Activated CD4-positive, alpha-beta T cell treated with anti-CD3 and anti-CD28 coated beads, Interleukin-2, amount 50 U/mL, for 16 hours (primary cell): ENCODE measurements at regions not wholly inside any gene's neighbourhood (a gene's known extent, or its start where the extent isn't known, plus 50 kb on each side); places are given as distances from the start of the nearest gene placed in this dataset.

ENCODE experiments used
- DNase-seq: peaks from one replicate; pipeline ENCODE4 v3.0.0-alpha.2; 2020

DNA sequence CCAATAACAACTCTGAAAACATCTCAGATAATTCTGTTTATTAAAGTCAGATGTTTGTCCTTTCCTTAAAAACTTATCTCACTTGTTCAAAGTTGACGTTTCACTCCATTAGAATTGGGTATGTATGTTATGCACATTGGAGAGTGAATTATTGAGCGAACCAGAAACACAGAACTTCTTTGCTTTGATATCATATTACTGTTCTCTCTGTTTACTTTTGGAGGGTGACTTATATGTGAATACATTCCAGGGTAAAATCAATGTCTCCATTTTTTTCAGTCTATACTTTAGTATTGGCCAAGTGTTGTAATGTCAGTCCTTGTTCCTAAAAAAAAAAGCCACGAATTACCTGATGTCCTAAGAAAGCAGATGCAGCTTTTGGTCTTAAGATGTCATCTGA lies 307.4 kb downstream of the CSNK1G3 start:
- no peak for DNase-seq

DNA sequence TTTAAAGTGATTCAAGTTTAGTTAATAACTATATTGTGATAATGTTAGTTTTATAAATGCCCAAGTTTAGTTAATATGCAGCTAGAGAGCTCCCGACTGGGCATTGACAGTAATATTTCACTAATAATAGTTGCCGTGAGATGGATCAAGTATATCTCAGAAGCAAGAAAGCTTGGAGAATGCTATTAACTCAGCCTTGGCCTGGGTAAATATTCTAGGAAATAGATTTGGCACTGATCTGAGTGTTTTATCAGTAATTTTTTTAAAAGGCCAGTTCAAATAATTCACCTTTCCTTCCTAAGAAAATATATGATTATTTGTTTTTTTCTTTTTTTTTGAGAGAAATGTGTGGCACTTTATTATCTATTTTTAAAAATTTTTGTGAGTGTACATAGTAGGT lies 305.3 kb downstream of the CSNK1G3 start:
- DNase-seq, result no peak

DNA sequence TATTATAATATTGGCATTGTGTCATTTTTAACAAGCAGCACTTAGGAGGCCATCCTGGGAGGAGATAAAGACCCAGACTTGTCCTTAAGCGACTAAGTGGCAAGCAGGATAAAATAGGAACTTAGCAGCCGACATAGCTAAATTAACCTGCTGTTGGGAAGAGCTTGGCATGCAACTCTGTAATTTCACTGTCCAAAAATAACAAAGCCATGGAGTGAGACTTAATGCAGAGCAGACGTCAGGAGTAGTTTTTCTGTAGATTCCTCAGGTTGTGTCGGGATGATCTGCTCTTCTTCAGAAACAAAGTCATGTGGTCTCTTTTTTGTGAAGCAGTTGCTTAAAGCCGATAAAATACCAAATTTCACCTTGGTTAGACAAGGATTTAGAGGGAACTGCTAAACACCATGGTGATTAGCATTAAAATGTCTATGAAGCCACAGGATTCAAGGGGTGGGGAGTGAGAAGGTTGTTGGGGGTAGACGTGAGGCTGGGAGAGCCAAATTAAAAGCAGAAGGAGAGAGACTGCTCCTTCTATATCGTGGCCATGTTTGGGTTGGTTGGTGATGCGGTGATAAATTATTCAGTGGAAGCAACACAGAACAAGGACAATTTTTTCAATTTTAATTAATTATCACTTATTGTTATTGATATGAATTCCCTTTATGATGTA lies 303.0 kb downstream of the CSNK1G3 start:
- DNase-seq, result no peak

DNA sequence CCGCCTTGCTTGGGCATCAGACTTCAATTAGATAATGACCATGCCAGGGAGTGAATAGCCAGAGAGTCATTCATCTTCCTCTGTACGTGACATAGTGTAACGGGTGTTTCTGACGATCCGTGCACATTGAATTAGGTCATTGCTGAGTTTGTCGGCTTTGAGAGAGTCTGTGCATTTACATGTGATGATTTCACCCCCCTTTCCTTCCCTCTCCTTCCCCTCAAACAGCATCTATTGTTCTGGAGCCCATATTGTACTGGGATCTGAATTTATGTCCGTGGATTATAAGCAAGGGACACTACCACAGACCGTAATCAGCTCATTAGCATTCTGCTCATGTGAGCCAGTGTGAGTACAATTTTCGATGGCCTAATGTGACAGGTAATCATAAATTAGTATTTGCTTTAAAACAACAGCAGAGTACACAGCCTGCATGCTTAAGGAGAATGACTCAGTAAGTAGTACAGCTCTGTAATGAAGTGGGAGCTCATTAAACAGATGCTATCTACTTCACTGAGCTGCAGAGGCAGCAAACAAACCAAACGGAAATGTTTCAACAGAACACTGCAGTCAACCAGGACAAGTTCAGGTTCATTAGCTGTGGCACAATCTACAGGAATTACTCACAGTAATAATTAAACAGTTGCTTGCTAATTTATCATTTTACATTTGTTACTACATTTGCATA lies 302.1 kb downstream of the CSNK1G3 start:
- DNase-seq, result no peak

DNA sequence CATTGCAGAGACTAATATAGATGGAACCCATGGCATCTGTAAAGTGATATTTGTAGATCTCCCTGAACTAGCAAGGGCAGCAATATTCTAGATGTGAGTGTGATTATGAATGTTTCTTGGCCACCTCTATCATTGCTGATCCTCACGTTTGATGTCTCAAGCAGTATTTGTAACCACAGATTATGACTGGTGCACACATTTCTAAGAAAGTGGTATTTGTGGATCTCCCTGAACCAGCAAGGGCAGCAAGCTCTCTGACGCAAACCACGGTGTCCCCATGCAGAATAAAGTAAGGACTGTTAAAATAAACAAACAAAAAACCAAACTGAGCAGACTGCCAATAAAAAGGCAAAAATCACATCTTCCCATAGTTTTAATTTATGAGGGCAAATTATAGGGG lies 301.3 kb downstream of the CSNK1G3 start:
- no peak for DNase-seq

DNA sequence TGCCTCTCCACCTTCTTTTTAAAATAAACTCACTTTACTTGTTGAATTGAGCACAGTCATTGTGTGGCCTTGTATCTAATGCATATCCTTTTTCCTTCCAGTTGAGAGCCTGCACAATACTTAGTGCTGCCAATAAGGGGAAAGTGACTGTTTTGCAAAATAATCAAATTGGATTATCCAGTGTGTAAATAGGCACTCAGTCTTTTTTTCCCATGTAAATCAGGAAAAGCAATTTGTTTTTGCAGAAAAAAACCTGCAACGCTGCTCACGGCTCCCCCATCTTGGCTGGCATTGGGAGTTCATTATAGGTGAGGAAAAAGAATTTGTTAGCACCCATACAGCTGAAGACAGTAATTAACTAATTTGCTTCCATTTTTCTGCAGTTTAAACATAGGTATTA lies 299.9 kb downstream of the CSNK1G3 start:
- no peak for DNase-seq

DNA sequence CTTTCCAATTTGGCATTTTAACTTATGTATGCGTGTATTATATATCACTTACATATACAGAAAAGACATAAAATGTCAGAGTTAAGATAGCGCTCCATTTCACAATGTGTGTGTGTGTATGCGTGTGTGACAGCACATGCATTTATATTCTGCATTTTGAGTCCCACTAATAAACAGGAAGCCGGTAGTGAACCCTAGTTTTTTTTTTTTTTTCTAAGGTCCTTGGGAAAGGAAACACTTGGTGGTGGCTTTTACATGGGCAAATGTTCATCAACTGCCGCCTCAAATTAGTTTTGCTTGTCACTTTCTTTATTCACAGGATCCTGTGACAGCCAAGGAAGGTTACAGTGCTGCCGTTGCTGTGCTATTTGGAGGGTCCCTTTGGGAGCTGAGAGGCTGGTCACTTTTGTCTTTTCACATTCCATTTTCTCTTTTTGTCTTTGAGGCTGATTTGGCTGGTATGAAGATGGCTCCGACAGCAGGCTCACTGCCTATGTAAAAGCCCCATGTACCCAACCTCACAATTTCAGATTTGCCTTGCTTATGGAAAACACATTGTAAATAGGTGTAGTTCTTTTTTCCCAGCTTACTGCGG lies 298.9 kb downstream of the CSNK1G3 start:
- DNase-seq, result no peak

DNA sequence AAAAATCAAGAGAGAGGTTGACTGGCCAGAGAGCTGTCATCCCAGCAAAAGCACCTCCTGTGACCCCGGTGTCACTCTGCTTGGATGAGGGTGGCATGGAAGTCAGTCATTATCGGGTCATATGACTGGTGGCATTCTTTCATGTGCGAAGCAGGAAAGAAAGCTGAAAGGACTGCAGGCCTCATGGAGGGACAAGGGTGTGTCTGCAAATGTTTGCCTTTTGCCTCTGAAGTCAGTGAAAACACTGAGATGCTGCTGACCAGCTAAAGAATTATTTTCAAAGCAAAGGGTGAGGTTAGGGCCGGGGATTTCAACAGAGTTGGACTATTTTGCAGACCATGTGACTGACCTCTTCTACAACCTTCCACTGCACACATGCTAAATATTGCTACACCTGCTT lies 298.3 kb downstream of the CSNK1G3 start:
- DNase-seq, result no peak

DNA sequence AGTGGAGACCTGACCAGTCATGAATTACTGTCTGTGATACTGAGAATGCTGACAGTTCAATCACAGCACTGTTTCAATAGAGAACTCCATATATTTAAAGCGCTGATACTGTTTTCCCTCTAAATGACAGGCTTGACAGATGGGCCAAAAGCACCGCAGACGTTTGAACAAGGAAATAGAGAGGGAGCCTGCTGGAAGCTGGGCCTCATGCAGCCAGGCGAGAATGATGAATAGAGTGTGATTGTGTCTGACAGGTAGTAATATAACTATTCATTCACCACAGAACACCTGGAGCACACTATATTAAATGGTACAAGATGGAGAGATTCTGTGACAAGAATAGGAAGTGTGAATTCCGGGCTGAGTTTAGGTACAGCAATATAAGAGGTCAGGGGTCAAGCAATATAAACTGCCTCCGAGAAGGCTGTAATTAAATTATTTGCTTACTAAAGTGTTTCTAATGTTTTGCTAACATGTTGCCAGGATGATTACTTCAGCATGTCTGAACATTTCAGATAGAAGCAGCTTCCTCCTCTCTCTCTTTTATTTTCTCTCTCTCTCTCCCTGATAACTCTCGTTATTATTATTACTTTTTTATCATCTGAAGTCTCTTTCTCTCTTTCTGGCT lies 297.7 kb downstream of the CSNK1G3 start:
- DNase-seq, result no peak

DNA sequence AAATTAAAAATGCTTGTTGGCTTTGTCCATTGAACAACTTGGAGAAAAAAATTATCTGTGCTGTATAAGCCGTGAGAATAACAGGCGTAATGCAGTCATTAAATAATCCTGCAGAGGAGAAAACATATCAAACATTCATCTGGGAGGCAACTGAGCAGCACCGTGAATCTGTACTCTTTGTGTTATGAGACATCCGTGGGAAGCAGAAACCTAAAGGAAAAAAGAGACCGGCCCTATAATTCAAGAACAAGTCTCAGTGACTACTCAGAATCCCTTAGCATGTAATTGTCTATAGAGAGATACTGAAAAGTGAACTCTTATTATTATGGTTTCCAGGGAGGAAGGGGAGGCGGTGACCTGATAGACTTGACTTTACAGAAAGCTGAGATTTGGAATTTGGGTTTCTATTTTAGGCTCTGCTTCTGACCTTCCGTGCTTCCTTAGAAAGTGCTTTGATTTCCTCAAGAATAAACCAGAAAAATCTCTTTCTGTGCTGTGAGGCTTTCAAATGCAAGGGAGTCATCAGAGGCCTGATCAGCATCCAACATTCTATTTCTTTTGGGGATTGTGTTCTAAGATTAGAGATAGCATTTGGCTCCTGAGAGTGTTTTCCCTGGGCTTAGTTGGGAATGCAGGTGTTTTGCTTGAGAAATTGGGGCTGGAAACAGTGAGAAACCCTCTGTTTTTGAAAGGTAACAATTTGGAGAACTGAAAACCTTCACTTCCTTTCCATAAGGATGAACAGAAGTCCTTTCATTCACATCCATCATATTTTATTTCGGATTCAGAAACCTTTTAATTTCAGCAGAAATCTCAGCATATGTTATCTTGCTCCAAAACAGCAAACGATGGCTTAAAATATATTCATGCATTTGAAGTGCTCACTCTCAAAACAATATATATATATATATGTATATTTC lies 296.7 kb downstream of the CSNK1G3 start:
- DNase-seq, result no peak

DNA sequence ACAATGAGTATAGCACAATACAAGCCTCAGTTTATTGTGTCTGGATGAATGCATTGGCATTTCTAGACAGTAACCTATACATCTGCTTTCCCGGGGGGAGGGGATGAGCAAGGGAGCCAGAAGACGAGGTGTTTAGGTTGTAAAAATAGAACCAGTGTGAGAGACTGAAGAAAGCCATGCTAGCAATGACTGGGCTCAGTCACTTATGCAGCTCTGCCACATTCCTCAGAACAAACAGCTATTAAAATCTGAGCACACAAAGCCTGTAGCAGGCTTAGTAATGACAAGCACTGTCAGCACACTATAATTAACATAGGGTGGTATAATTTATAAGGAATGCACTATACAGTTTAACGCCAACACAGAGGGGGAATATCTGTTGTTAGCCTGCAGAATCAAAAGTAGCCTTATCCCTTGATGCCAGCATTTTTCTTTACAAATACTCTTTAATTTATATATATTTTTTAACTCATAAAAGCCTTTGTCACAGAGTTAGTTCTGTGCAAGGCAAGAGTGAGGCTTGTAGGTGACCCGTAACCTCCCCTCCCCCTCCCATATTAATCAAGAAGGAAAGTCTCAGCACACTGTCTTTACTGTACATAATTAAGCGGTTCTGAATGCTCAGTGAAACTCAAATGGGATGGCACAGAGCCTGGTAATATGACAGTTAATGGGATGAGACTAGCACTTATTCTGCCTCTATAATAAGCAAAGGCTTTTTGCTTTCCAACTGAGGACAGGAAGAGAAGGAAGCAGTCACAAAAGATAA lies 295.4 kb downstream of the CSNK1G3 start:
- no peak for DNase-seq

DNA sequence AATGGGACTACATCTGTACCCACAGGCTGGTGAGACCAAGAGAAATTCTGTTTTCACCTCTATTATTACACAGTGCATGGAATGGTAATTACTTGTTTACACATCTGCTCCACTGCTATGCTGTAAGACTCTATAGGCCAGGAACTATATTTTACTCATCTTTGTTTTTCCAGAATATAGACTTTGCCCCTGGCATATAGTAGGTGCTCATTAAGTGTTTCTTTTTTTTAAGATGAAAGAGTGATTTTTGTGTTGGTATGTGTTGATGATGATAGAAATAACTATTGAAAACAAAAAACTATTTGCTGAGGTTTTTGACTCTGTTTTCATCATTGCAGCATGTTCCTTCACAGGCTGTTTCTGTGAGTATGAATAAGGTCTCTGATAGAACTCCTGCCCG lies 294.7 kb downstream of the CSNK1G3 start:
- no peak for DNase-seq

DNA sequence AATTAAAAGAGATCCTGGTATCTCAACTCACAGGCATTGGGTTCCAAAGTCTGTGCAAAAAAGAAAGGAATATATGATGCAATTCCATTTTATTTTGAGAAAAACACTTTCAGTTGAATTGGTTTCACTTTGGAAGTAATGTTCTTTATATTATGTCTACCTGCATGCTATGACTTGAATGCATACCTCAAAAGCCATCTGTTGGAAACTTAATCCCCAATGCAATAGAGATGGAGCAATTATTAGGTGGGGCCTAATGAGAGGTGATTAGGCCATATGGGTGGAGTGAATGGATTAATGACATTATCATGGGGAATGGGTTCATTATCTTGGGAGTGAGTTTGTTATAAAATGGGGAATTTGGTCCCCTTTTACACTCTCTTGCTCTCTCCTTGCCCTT lies 293.3 kb downstream of the CSNK1G3 start:
- DNase-seq, result no peak

DNA sequence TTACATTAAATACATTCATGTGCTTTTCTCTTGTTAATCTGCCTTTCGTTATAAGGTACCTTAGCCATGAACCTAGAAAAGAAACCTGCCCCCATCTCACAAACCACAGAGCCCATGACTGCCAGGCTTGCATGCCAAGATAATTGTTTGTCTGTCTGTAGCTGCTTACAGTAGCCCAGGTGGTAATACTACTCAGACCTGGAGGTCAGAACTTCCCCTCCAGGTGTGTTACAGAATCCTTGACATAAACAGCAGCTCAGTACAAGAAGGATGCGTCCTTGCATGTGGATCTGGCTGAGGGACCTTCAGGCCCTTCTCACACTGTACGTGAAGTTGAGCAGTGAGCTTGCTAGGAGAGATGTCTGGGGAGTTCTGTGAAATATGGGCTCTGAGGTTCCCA lies 291.4 kb downstream of the CSNK1G3 start:
- DNase-seq, result no peak

DNA sequence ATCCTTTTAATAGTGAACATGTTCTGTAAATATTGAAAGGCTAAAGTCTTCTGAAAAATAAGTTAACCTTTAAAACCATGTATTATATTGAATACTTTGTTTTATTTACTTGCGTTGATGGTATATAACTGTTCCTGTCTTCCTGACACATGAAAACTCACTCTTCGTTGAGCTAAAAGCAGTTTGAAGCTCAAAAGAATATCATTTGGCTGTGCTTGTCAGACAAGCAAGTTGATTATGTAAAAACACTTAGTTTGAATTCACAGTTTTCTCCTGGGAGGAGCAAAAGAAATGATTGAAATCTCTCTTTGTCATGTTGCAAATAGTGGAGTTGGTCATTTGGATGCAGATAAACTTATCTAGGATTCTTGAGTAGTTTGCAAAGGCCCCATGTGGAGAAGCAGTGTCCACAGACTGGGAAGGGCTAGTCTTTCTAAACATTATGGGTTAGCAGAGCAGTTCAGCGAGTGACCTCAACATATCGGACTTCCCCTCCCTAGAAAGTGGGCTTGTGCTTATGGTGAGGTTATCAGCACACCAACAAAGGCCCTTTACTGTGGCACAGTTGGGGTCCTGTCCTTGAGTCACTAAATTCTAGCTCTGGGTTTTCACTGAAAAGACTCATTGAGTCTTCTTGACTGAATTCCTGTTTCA lies 290.4 kb downstream of the CSNK1G3 start:
- no peak for DNase-seq

DNA sequence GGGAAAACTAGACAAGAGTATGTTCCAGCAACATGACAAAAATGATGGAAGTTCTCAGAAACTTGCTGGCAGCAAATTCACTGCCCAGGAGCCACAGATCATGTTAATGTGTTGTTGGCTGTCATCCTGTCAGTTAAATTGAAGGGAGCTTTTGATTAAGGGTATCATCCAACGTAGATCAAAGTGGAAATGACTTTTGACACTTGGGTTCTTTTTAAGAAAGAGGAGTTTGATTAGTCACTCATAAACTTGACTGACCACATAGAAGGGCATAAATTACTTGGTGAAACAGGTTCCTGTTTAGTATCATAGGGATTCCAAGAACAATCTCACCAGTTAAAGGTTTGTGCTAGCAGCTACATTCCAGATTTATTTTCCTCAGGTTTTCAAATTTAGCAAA lies 288.7 kb downstream of the CSNK1G3 start:
- DNase-seq, result no peak

DNA sequence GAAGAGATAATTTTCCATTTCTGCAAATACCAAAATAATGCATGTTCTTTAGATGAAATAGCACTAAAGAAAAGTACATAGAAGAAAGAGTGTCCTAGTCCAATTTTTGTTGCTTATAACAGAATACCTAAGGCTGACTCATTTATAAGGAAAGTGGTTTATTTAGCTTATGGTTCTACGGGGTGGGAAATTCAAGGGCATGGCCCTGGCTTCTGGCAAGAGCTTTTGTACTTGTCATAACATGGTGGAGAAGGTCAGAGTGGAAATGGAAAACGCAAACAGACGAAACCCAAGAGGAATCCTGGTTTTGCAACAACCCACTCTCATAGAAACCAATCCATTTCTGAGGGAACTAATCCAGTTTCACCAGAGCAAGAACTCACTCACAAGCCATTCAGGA lies 283.7 kb downstream of the CSNK1G3 start:
- no peak for DNase-seq

DNA sequence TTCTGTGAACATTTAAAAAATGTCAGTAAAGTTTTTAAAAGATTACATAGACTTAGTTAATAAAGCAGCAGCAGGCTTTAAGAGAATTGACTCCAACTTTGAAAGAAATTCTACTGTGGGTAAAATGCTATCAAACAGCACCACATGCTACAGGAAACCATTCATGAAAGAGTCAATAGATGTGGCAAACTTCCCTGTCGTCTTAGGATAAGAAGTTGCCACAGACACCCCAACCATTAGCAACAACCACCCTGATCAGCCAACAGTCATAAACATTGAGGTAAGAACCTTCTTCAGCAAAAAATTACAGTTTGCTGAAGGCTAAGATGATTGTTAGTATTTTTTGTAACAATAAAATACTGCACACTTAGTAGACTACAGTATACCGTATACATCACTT lies 278.2 kb downstream of the CSNK1G3 start:
- DNase-seq, result no peak

DNA sequence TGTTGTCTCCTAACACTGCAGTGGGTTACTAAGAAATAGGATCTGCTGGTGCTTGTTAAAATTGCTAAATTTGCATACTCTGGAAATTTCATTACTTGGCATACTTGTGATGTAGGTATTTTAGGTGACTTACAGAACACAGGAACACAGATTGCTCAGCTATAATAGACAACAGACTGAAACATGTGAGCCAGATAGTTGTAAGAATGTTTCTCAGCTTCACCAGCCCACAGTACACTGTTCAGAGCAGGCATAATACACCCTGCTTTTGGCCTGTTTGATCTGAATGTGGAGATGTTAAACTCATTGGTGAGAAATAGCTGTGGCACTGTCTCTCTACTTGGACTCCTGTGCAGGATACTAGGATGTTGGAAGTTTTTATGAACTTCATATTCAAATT lies 275.7 kb downstream of the CSNK1G3 start:
- no peak for DNase-seq

DNA sequence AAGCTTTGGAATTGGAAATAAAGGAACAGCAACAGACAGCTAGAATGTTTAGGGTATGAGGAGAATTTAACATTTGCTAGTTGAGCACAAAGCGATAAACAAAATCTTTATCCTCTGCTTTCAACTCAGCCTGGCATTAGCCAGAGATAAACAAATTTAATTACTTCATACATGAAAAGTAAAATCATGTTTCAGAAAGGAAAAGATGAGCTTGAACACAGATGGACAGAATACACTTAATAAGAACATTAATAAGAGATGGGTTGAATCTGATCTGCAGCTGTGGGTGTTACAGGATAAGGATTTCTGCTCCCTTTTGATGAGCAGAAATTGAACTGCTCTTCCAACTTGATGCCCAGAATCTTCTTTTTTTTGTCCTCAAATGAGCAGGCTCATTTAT lies 275.2 kb downstream of the CSNK1G3 start:
- no peak for DNase-seq

DNA sequence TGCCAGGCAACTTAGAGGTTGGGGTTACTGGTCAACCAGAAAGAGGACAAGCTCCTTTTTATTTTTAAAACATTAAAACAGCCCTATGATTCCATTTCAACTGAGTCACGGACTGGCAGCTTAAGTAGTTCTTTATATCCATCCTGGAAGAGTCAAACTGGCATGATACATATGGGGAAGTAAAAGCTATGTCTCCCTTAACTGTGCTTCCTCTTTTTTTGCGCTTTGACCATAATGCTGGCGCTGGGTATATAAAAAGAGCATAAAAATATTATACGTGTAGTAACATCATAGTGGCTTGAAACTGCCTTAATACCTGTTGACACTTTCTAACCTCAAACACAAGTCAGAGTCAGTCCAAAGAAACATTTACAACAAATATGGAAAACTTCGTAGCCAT lies 274.4 kb downstream of the CSNK1G3 start:
- no peak for DNase-seq
